WTC11 (cell line): ENCODE measurements at regions not wholly inside any gene's neighbourhood (a gene's known extent, or its start where the extent isn't known, plus 50 kb on each side); places are given as distances from the start of the nearest gene placed in this dataset.
"Not testable (repeated sequence)": the region's sequence is repeated elsewhere in the genome, so short reads cannot be mapped to it uniquely, and the experiment has no call there.

Experiments
- ATAC-seq: fragments of 200-7000 bp; cut with Tn5 transposase; 2 replicates; pipeline ENCODE4 v1.10.0; 2021; ENCODE audit warnings: mild to moderate bottlenecking, moderate library complexity
- CTCF ChIA-PET: fragments of 300-600 bp; sonication (Branson Sonifier 250); formaldehyde crosslinking; loops from one replicate; lab custom pipeline; 2021; ENCODE audit warnings: antibody characterized with exemption; lab: Charles Lee
- POLR2A ChIA-PET: fragments of 350-600 bp; sonication (Branson Sonifier 250); formaldehyde crosslinking; loops from one replicate; lab custom pipeline; 2021; ENCODE audit warnings: antibody characterized with exemption; lab: Charles Lee
- DNase-seq: peaks from one replicate; pipeline ENCODE4 v3.0.0; 2021; ENCODE audit warnings: low spot score
- H3K27ac Mint-ChIP-seq: 2 replicates; pipeline ENCODE4 v1.8.0; 2021; ENCODE audit warnings: mixed read lengths
- H3K27me3 Mint-ChIP-seq: 2 replicates; pipeline ENCODE4 v1.8.0; 2021; ENCODE audit warnings: low read depth, mild to moderate bottlenecking, moderate library complexity, mixed read lengths
- H3K36me3 Mint-ChIP-seq: 2 replicates; pipeline ENCODE4 v1.8.0; 2021; ENCODE audit warnings: mixed read lengths
- H3K4me1 Mint-ChIP-seq: 2 replicates; pipeline ENCODE4 v1.8.0; 2022; ENCODE audit warnings: mixed read lengths
- H3K4me3 Mint-ChIP-seq: 2 replicates; pipeline ENCODE4 v1.8.0; 2021; ENCODE audit warnings: mild to moderate bottlenecking, moderate library complexity, mixed read lengths
- H3K9me3 Mint-ChIP-seq: 2 replicates; pipeline ENCODE4 v1.8.0; 2021; ENCODE audit warnings: mixed read lengths
- CBFB ChIP-seq: sonication (generic); formaldehyde crosslinking; IDR thresholded peaks from 2 replicates; pipeline ENCODE4 v1.8.1; 2022; ENCODE audit warnings: mild to moderate bottlenecking, low read depth, missing genetic modification reagents
- EMX1 ChIP-seq: fragments of 250-450 bp; sonication (Bioruptor Pico); IDR thresholded peaks from 2 replicates; pipeline ENCODE4 v1.8.0; 2021; ENCODE audit warnings: mild to moderate bottlenecking
- ETV6 ChIP-seq: sonication (generic); formaldehyde crosslinking; IDR thresholded peaks from 2 replicates; pipeline ENCODE4 v1.8.1; 2022; ENCODE audit warnings: mild to moderate bottlenecking, missing genetic modification reagents
- GABPB1 ChIP-seq: sonication (generic); formaldehyde crosslinking; IDR thresholded peaks from 2 replicates; pipeline ENCODE4 v1.8.1; 2023; ENCODE audit warnings: mild to moderate bottlenecking, missing genetic modification reagents
- HMGA2 ChIP-seq: fragments of 250-450 bp; sonication (Bioruptor Pico); IDR thresholded peaks from 2 replicates; pipeline ENCODE4 v1.4.0; 2021; ENCODE audit warnings: mild to moderate bottlenecking, moderate library complexity
- IRF2 ChIP-seq: sonication (generic); formaldehyde crosslinking; IDR thresholded peaks from 2 replicates; pipeline ENCODE4 v1.8.0; 2022; ENCODE audit warnings: low read depth, missing genetic modification reagents, borderline replicate concordance
- JUN ChIP-seq: sonication (generic); formaldehyde crosslinking; IDR thresholded peaks from 2 replicates; pipeline ENCODE4 v1.8.0; 2023; ENCODE audit warnings: mild to moderate bottlenecking, missing genetic modification reagents
- KAT7 ChIP-seq: sonication (generic); formaldehyde crosslinking; IDR thresholded peaks from 2 replicates; pipeline ENCODE4 v1.8.1; 2023; ENCODE audit warnings: missing genetic modification reagents, mild to moderate bottlenecking, borderline replicate concordance
- MAX ChIP-seq: sonication (generic); formaldehyde crosslinking; IDR thresholded peaks from 2 replicates; pipeline ENCODE4 v1.8.0; 2022; ENCODE audit warnings: mild to moderate bottlenecking, missing genetic modification reagents
- NFE2L1 ChIP-seq: sonication (generic); formaldehyde crosslinking; IDR thresholded peaks from 2 replicates; pipeline ENCODE4 v1.8.1; 2023; ENCODE audit warnings: missing genetic modification reagents
- NR1H2 ChIP-seq: sonication (generic); formaldehyde crosslinking; IDR thresholded peaks from 2 replicates; pipeline ENCODE4 v1.9.0; 2021; ENCODE audit warnings: mild to moderate bottlenecking, moderate library complexity, missing genetic modification reagents
- PRRX2 ChIP-seq: fragments of 250-450 bp; sonication (Bioruptor Pico); IDR thresholded peaks from 2 replicates; pipeline ENCODE4 v1.8.0; 2021; ENCODE audit warnings: mild to moderate bottlenecking
- RELA ChIP-seq: sonication (generic); formaldehyde crosslinking; IDR thresholded peaks from 2 replicates; pipeline ENCODE4 v1.8.1; 2022; ENCODE audit warnings: missing genetic modification reagents, mild to moderate bottlenecking, borderline replicate concordance
- SMAD3 ChIP-seq: sonication (generic); formaldehyde crosslinking; IDR thresholded peaks from 2 replicates; pipeline ENCODE4 v1.8.0; 2022; ENCODE audit warnings: missing genetic modification reagents, mild to moderate bottlenecking, borderline replicate concordance
- SP1 ChIP-seq: sonication (generic); formaldehyde crosslinking; conservative IDR thresholded peaks from 2 replicates; pipeline ENCODE4 v1.8.1; 2022; ENCODE audit warnings: missing genetic modification reagents
- ZBTB43 ChIP-seq: sonication (generic); formaldehyde crosslinking; IDR thresholded peaks from 2 replicates; pipeline ENCODE4 v1.8.1; 2023; ENCODE audit warnings: mild to moderate bottlenecking, missing genetic modification reagents
- ZNF232 ChIP-seq: sonication (generic); formaldehyde crosslinking; IDR thresholded peaks from 2 replicates; pipeline ENCODE4 v1.8.0; 2022; ENCODE audit warnings: mild to moderate bottlenecking, missing genetic modification reagents
- ZNF423 ChIP-seq: fragments of 250-450 bp; sonication (Bioruptor Pico); IDR thresholded peaks from 2 replicates; pipeline ENCODE4 v2.1.2; 2022; ENCODE audit warnings: mild to moderate bottlenecking, moderate library complexity
- TF ChIP-seq, protein P1 (sequence below): sonication (generic); formaldehyde crosslinking; IDR thresholded peaks from 2 replicates; pipeline ENCODE4 v1.8.1; 2023; ENCODE audit warnings: mild to moderate bottlenecking, missing genetic modification reagents, moderate library complexity
- TF ChIP-seq, protein P2 (sequence below): sonication (generic); formaldehyde crosslinking; conservative IDR thresholded peaks from 2 replicates; pipeline ENCODE4 v1.8.1; 2023; ENCODE audit warnings: mild to moderate bottlenecking, low read depth, missing genetic modification reagents, moderate library complexity
- TF ChIP-seq, protein P3 (sequence below): sonication (generic); formaldehyde crosslinking; IDR thresholded peaks from 2 replicates; pipeline ENCODE4 v1.8.1; 2023; ENCODE audit warnings: mild to moderate bottlenecking, missing genetic modification reagents

- no peak for TF ChIP-seq ETV6 (CRISPR knock-in tag)
- TF ChIP-seq, protein P1, sequence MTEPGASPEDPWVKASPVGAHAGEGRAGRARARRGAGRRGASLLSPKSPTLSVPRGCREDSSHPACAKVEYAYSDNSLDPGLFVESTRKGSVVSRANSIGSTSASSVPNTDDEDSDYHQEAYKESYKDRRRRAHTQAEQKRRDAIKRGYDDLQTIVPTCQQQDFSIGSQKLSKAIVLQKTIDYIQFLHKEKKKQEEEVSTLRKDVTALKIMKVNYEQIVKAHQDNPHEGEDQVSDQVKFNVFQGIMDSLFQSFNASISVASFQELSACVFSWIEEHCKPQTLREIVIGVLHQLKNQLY (CRISPR knock-in tag): no peak
- no peak for TF ChIP-seq HMGA2
Observed at GRCh38 chr10:31133792-31134310, 102.2 kb upstream of the ZNF438 start (continued).

DNA sequence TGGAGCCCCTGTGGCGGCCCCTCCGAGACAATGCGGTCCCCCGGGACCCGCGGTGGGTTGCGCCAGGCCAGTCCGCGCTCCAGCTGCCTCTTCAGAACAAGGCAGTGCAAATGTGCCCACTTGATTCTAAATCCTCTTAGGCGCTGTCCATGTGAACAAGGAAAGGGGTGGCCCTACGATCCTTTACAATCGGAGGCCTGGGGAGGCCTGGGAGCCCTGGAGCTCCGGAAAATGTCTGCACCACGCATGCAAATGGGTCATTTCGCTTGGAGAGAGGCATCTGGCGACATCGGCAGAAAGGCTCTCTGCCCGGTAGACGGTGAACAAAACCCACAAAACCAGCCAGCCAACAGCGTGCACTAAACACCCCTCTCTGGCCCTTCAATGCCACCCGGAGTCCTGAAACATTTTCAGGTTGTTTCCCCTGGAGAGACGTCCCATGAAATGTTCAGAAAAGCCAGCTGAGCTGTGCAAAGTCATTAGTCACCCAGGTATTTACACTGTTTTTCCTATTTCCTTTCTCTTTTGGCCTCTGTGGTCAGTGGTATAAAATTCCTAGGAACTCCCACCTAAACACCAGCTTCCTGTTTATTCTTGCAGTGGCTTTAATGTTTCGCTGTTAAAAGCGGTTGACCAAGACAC lies 102.8 kb upstream of the ZNF438 start:
- H3K27me3 Mint-ChIP-seq: peaks cover 9% of the 10 kb centered on the region; the same call in 1 of the 2 replicates
- DNase-seq: no peak
- H3K36me3 Mint-ChIP-seq: no peaks in the 10 kb centered on the region
- CTCF ChIA-PET: interaction anchor here (0.6 to 1.6 kb wide), 7 partner anchors 21 to 357 kb away, joined by 3 to 5 read pairs (median 4); partner anchors contain the start of gene ZNF438
- peak; percentile 67 for ATAC-seq
- no peaks in the 10 kb centered on the region; the same call in 1 of the 2 replicates for H3K9me3 Mint-ChIP-seq
- H3K4me3 Mint-ChIP-seq: peak overlapping the region; percentile 63
- H3K27ac Mint-ChIP-seq: peak overlapping the region; percentile 70
- H3K4me1 Mint-ChIP-seq: peaks cover 26% of the 10 kb centered on the region
- no peak for TF ChIP-seq SMAD3 (CRISPR knock-in tag)
- peak; percentile 60; the same call in 1 of the 2 replicates for TF ChIP-seq ZNF423 (CRISPR knock-in tag)
- peak; percentile 11; the same call in 1 of the 2 replicates for TF ChIP-seq MAX
- TF ChIP-seq, all 79 proteins: peak for 2
- POLR2A ChIA-PET: interaction anchor here (1.0 to 1.9 kb wide), 3 partner anchors 10 to 350 kb away, joined by 3 to 12 read pairs (median 7); partner anchors contain the start of gene ZNF438

DNA sequence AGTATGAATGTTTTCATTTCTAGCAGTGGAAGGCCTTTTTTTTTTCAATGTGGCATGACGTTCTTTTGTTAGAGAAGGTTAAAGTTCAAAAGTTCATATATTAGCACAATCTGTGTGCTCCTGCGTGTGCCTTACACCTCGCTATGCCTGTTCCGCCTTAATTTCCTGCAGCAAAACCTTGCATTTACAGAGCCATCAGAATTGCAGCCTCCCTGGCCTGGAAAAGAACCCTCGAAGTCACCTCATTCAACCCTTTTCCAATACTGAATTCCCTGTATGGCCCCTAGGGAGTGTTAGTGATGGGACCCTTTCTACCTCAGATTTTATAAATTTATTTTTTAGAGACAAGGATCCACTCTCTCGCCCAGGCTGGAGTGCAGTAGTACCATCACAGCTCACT lies 103.5 kb upstream of the ZNF438 start:
- peaks cover 22% of the 10 kb centered on the region for H3K4me1 Mint-ChIP-seq
- peak overlapping the region; percentile 25 for H3K4me3 Mint-ChIP-seq
- H3K27ac Mint-ChIP-seq: no peak overlapping the region
- CTCF ChIA-PET: no interaction called here
- no peaks in the 10 kb centered on the region for H3K36me3 Mint-ChIP-seq
- no peaks in the 10 kb centered on the region for H3K9me3 Mint-ChIP-seq
- no peak for ATAC-seq
- POLR2A ChIA-PET: interaction anchor here (1.2 to 1.9 kb wide), 2 partner anchors 103 to 350 kb away, joined by 7 to 12 read pairs; partner anchors contain the start of gene ZNF438
- no peak for DNase-seq
- H3K27me3 Mint-ChIP-seq: peaks cover 9% of the 10 kb centered on the region; the same call in 1 of the 2 replicates
- TF ChIP-seq, protein P2, sequence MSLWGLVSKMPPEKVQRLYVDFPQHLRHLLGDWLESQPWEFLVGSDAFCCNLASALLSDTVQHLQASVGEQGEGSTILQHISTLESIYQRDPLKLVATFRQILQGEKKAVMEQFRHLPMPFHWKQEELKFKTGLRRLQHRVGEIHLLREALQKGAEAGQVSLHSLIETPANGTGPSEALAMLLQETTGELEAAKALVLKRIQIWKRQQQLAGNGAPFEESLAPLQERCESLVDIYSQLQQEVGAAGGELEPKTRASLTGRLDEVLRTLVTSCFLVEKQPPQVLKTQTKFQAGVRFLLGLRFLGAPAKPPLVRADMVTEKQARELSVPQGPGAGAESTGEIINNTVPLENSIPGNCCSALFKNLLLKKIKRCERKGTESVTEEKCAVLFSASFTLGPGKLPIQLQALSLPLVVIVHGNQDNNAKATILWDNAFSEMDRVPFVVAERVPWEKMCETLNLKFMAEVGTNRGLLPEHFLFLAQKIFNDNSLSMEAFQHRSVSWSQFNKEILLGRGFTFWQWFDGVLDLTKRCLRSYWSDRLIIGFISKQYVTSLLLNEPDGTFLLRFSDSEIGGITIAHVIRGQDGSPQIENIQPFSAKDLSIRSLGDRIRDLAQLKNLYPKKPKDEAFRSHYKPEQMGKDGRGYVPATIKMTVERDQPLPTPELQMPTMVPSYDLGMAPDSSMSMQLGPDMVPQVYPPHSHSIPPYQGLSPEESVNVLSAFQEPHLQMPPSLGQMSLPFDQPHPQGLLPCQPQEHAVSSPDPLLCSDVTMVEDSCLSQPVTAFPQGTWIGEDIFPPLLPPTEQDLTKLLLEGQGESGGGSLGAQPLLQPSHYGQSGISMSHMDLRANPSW (CRISPR knock-in tag): no peak
- TF ChIP-seq SP1 (CRISPR knock-in tag) (no peak), JUN (CRISPR knock-in tag) (no peak), ZNF232 (no peak), GABPB1 (CRISPR knock-in tag) (no peak), EMX1 (CRISPR knock-in tag) (no peak), ZBTB43 (CRISPR knock-in tag) (no peak), CBFB (CRISPR knock-in tag) (no peak), RELA (no peak), NFE2L1 (CRISPR knock-in tag) (no peak), IRF2 (CRISPR knock-in tag) (no peak), NR1H2 (CRISPR knock-in tag) (no peak), PRRX2 (CRISPR knock-in tag) (no peak), KAT7 (CRISPR knock-in tag) (no peak)
- TF ChIP-seq, protein P3, sequence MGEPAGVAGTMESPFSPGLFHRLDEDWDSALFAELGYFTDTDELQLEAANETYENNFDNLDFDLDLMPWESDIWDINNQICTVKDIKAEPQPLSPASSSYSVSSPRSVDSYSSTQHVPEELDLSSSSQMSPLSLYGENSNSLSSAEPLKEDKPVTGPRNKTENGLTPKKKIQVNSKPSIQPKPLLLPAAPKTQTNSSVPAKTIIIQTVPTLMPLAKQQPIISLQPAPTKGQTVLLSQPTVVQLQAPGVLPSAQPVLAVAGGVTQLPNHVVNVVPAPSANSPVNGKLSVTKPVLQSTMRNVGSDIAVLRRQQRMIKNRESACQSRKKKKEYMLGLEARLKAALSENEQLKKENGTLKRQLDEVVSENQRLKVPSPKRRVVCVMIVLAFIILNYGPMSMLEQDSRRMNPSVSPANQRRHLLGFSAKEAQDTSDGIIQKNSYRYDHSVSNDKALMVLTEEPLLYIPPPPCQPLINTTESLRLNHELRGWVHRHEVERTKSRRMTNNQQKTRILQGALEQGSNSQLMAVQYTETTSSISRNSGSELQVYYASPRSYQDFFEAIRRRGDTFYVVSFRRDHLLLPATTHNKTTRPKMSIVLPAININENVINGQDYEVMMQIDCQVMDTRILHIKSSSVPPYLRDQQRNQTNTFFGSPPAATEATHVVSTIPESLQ: no peak

DNA sequence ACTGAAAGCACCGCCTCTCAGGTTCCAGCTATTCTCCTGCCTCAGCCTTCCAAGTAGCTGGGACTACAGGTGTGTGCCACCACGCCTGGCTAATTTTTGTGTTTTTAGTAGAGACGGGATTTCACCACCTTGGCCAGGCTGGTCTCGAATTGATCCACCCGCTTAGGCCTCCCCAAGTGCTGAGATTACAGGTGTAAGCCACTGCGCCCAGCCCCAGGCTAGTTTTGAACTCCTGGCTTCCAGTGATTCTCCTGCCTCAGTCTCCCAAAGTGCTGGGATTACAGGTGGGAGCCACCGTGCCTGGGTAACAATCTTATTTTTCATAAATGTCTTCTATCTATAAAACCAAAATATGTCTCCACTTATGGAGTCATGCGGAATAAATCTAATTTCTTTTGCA lies 104.1 kb upstream of the ZNF438 start:
- H3K4me3 Mint-ChIP-seq, CTCF ChIA-PET, H3K27ac Mint-ChIP-seq, H3K9me3 Mint-ChIP-seq, H3K27me3 Mint-ChIP-seq, DNase-seq, POLR2A ChIA-PET, H3K36me3 Mint-ChIP-seq, ATAC-seq: not testable (repeated sequence)
- H3K4me1 Mint-ChIP-seq: peaks cover 22% of the 10 kb centered on the region
